Ovary (tissue), 7 donors: ENCODE measurements at regions not wholly inside any gene's neighbourhood (a gene's known extent, or its start where the extent isn't known, plus 50 kb on each side); places are given as distances from the start of the nearest gene placed in this dataset.

Experiments
- DNase-seq, 5 donors: peaks; one replicate each; pipeline ENCODE4 v3.0.0-alpha.2; 2019 to 2020
- H3K27ac ChIP-seq, 2 donors: fragments of 200-600 bp; one replicate each; pipeline versions ENCODE4 v1.5.1 to v1.8.0; 2019 to 2022
- H3K27me3 ChIP-seq: fragments of 200-600 bp; one replicate; pipeline ENCODE4 v1.8.0; 2022
- H3K36me3 ChIP-seq: fragments of 200-600 bp; sonication (generic); one replicate; pipeline ENCODE4 v1.5.1; 2019
- H3K4me1 ChIP-seq: one replicate; pipeline ENCODE4 v1.8.1; 2013; ENCODE audit warnings: mild to moderate bottlenecking, moderate library complexity; ENCODE audit not compliant: insufficient read depth
- H3K4me3 ChIP-seq: fragments of 200-600 bp; sonication (generic); one replicate; pipeline ENCODE4 v1.5.1; 2017
- H3K9me3 ChIP-seq, 2 donors: fragments of 200-600 bp in 1 of 2; sonication (generic) in 1 of 2; one replicate each; pipeline versions ENCODE4 v1.5.1 to v1.8.1; 2013 to 2019; ENCODE audit warnings: mild to moderate bottlenecking in 1 of 2, moderate library complexity in 1 of 2
- CTCF ChIP-seq, 3 donors: fragments of 450-650 bp in 2 of 3; fragments of 200-600 bp in 1 of 3; IDR thresholded peaks; one replicate each; pipeline versions ENCODE4 v1.5.1 to v1.8.0; 2016 to 2022; ENCODE audit warnings: antibody characterized with exemption in 3 of 3, mild to moderate bottlenecking in 1 of 3
- EP300 ChIP-seq: sonication (generic); formaldehyde crosslinking; IDR thresholded peaks from one replicate; pipeline ENCODE4 v1.6.1; 2017; ENCODE audit warnings: antibody characterized with exemption
- POLR2A ChIP-seq: fragments of 450-650 bp; IDR thresholded peaks from one replicate; pipeline ENCODE4 v1.6.1; 2017; ENCODE audit warnings: antibody characterized with exemption, mild to moderate bottlenecking, moderate library complexity
- WGBS, 3 donors: extraction: QIAGEN DNeasy Blood & Tissue Kit in 1 of 3; methylation state at CpG; one replicate each; pipeline versions ENCODE4 v1.1.5 to v1.1.7; 2013 to 2017; 5-methylcytosine and 5-hydroxymethylcytosine counted together
- intact Hi-C, 4 donors: fragments of 100-400 bp; cut with DNase I; formaldehyde crosslinking; loops; one replicate each; pipeline versions ENCODE4 v1.11.0 to v1.15.1; 2022 to 2023
- donor health status: DM: no; HTN: no; CAD: no; lungs with moderate emphysema.
- donor health status: DM: no; HTN: no; CAD: no.
- donor health status: Bipolar disorder and iron deficiency.
- donor health status: DM: no; HTN: no; CAD: no.
- donor health status: DM: yes; HTN: yes; CAD: no.

- no peak overlapping the region for H3K4me3 ChIP-seq
- TF ChIP-seq EP300 (no peak), CTCF (IDR thresholded peaks at IDR 0.05) (no peak), POLR2A (no peak)
- 49 to 62% (median 54%) methylated on average over 11 of the region's 11 CpGs for WGBS, 3 donors
- no peaks in the 10 kb centered on the region for H3K36me3 ChIP-seq
- no peak overlapping the region for H3K27ac ChIP-seq
- H3K9me3 ChIP-seq: no peaks in the 10 kb centered on the region
- intact Hi-C loops: loop anchor here in 1 of 4 donors (2.0 kb wide), 1 partner anchor 53 kb away; no protein-coding TSS in a partner anchor
- H3K4me1 ChIP-seq: no peaks in the 10 kb centered on the region
- H3K27me3 ChIP-seq: no peaks in the 10 kb centered on the region
- DNase-seq: no peak
Observed at GRCh38 chr11:64477675-64478074, 78.1 kb upstream of the SLC22A11 start.

- no peak overlapping the region for H3K27ac ChIP-seq
- intact Hi-C loops: no loop called here
- H3K27me3 ChIP-seq: no peaks in the 10 kb centered on the region
Observed at GRCh38 chr11:64482588-64482987, 73.2 kb upstream of the SLC22A11 start.

GRCh38 chr11:64484191-64485022 lies 71.3 kb upstream of the SLC22A11 start:
- intact Hi-C loops: no loop called here
- 33 to 49% (median 38%) methylated on average over 7 of the region's 7 CpGs for WGBS, 3 donors
- H3K4me1 ChIP-seq: no peaks in the 10 kb centered on the region
- no peak overlapping the region for H3K4me3 ChIP-seq
- H3K9me3 ChIP-seq: no peaks in the 10 kb centered on the region
- no peak overlapping the region for H3K27ac ChIP-seq
- TF ChIP-seq EP300 (no peak), CTCF (IDR thresholded peaks at IDR 0.05) (no peak), POLR2A (no peak)
- no peaks in the 10 kb centered on the region for H3K27me3 ChIP-seq
- DNase-seq: no peak
- H3K36me3 ChIP-seq: no peaks in the 10 kb centered on the region

More at GRCh38 chr11:64482588-64482987, 73.2 kb upstream of the SLC22A11 start:
- H3K9me3 ChIP-seq: no peaks in the 10 kb centered on the region
- no peak overlapping the region for H3K4me3 ChIP-seq
- 29 to 48% (median 31%) methylated on average over 4 of the region's 4 CpGs for WGBS, 3 donors
- TF ChIP-seq POLR2A (no peak), EP300 (no peak), CTCF (IDR thresholded peaks at IDR 0.05) (no peak)
- no peak for DNase-seq
- no peaks in the 10 kb centered on the region for H3K4me1 ChIP-seq
- no peaks in the 10 kb centered on the region for H3K36me3 ChIP-seq

- DNase-seq: no peak
- Histone ChIP-seq H3K36me3 (no peaks in the 10 kb centered on the region), H3K27ac (no peak overlapping the region), H3K9me3 (no peaks in the 10 kb centered on the region), H3K27me3 (no peaks in the 10 kb centered on the region), H3K4me3 (no peak overlapping the region), H3K4me1 (no peaks in the 10 kb centered on the region)
- TF ChIP-seq CTCF (IDR thresholded peaks at IDR 0.05) (no peak), POLR2A (no peak), EP300 (no peak)
- intact Hi-C loops: no loop called here
- WGBS, 3 donors: 32 to 46% (median 44%) methylated on average over 12 of the region's 12 CpGs
Observed at GRCh38 chr11:64485074-64485473, 70.7 kb upstream of the SLC22A11 start.
